ENCODE measurements at regions not wholly inside any gene's neighbourhood (a gene's known extent, or its start where the extent isn't known, plus 50 kb on each side); places are given as distances from the start of the nearest gene placed in this dataset.

DNA sequence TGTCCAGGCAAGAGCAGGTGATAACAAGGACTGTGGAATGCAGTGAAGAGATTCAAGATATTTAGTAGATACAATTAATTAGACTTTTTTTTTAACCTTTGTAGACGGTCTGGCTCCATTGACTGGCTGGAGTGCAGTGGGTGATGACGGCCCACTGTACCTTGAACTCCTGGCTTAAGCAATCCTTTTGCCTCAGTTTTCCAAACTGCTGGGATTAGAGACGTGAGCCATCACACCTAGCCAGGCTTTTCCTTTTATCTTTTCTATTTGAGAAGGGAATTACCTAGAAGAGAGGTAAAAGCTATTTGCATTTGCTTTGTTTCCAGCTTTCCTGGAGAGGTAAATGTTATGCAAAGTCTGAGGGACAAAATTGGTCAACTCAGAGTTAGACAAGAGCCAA is 213.0 kb upstream of the MAGI2 start:
- H3K4me3 ChIP-seq (ENCODE audit: low read length) = no peak overlapping the region
- TF ChIP-seq CTCF (conservative IDR thresholded peaks at IDR 0.05; ENCODE audit: low read length) = no peak
- DNase-seq (ENCODE audit: low read depth) = no peak

DNA sequence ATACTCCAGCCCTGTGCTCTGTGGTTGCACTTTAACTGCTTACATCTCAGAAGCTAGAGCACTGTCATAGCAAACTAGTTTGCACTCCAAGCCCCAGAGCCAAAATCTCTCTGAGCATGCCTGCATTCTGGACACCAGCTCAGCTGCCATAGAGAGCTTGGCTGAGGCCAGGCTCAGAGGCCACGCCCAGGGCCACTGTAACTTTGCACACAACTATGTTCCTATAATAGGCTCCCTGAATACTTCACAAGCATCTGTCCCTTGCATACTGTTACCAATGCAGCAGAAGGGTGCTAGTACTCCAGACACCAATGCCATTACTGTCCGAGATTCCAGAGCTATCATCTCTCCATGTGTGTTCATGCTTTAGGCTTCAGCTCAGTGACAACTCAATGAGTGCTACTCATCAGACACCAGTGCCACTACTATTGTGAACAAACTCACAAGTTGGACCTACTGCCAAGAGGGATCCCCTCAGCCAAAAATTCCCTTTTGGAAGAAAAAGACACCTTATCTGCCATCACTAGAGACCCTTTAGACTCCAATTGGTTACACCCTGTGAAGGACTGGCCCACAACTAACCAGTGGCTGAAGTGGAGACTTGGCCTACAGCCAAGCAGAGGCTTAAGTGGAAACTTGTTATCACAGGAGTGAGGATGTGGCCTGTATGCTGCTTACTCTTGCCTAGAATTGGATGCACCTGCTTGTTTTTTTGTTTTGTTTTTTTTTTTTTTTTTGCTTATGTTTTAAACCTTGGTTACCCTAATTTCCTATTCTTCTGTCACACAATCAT is 211.6 kb upstream of the MAGI2 start:
- DNase-seq (ENCODE audit: low read depth) = no peak

GRCh38 chr7:79658304-79658703 is 204.8 kb upstream of the MAGI2 start:
- no peak overlapping the region for H3K4me3 ChIP-seq (ENCODE audit: low read length)
- no peak for DNase-seq (ENCODE audit: low read depth)
- no peak for TF ChIP-seq CTCF (conservative IDR thresholded peaks at IDR 0.05; ENCODE audit: low read length)

More for the DNA sequence above, 211.6 kb upstream of the MAGI2 start:
- TF ChIP-seq CTCF (conservative IDR thresholded peaks at IDR 0.05; ENCODE audit: low read length) = no peak
- H3K4me3 ChIP-seq (ENCODE audit: low read length) = no peak overlapping the region

DNA sequence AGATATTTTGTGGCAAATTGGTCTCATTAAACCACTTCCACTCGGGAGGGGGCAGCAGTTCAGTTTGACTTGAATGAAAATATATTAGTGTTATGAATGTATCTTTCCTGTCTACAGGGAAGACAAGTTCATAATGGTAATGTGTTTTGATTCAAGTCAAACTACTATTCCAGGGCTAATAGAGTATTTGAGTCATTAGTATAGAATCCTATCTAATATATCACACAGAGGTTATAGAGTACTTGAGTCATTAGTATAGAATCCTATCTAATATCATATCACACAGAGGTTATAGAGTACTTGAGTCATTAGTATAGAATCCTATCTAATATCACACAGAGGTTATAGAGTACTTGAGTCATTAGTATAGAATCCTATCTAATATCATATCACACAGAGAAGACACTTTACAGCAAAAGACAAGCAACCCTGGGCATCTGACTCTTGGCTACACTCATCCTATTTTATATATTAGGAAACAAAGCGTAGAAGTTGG is 199.7 kb upstream of the MAGI2 start:
- H3K4me3 ChIP-seq (ENCODE audit: low read length) = no peak overlapping the region
- no peak for TF ChIP-seq CTCF (conservative IDR thresholded peaks at IDR 0.05; ENCODE audit: low read length)
- DNase-seq (ENCODE audit: low read depth) = no peak

- no peak for TF ChIP-seq CTCF (conservative IDR thresholded peaks at IDR 0.05; ENCODE audit: low read length)
- H3K4me3 ChIP-seq (ENCODE audit: low read length) = no peak overlapping the region
- DNase-seq (ENCODE audit: low read depth) = no peak
Measured at GRCh38 chr7:79652619-79653018, 199.2 kb upstream of the MAGI2 start.

DNA sequence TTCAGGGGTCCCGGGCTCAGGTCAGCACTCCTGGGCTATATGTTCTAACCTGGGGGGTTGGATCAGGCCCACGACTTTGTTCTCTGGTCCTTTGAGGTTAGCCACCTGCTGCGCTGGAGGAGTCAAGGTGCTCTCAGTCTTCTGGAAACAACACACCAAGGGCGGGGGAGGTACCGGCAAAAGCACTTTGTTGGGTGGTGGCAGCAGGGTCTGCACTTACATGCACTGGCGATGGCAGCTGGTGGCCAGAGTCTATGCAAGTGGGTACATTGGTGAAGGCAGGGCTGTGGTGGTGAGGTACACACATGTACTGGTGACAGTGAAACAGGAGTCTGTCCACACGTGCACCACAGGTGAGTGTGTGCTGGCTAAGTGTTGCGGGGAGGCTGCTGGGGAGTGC is 194.2 kb upstream of the MAGI2 start:
- DNase-seq (ENCODE audit: low read depth) = no peak
- no peak for TF ChIP-seq CTCF (conservative IDR thresholded peaks at IDR 0.05; ENCODE audit: low read length)
- no peak overlapping the region for H3K4me3 ChIP-seq (ENCODE audit: low read length)

GRCh38 chr7:79646278-79646677 is 192.8 kb upstream of the MAGI2 start:
- TF ChIP-seq CTCF (conservative IDR thresholded peaks at IDR 0.05; ENCODE audit: low read length) = no peak
- DNase-seq (ENCODE audit: low read depth) = no peak

More at GRCh38 chr7:79646278-79646677, 192.8 kb upstream of the MAGI2 start:
- no peak overlapping the region for H3K4me3 ChIP-seq (ENCODE audit: low read length)
